Spleen (tissue), 7 donors: ENCODE measurements at regions not wholly inside any gene's neighbourhood (a gene's known extent, or its start where the extent isn't known, plus 50 kb on each side); places are given as distances from the start of the nearest gene placed in this dataset.
"Not testable (repeated sequence)": the region's sequence is repeated elsewhere in the genome, so short reads cannot be mapped to it uniquely, and the experiment has no call there.

Source experiments
- CTCF ChIP-seq, 11 experiments: fragments of 200-600 bp in 7 of 11; fragments of 450-650 bp in 4 of 11; sonication (generic) in 4 of 11; IDR thresholded peaks in 8 of 11; conservative IDR thresholded peaks in 3 of 11; 1 replicate in 7 of 11; 2 replicates in 4 of 11; pipeline versions ENCODE4 v1.4.0 to v1.8.0; 2016 to 2021; ENCODE audit warnings: antibody characterized with exemption in 11 of 11, inconsistent platforms in 4 of 11, mild to moderate bottlenecking in 1 of 11
- POLR2AphosphoS5 ChIP-seq, 3 donors: sonication (generic); formaldehyde crosslinking; IDR thresholded peaks; one replicate each; pipeline ENCODE4 v1.5.1; 2017; ENCODE audit warnings: antibody characterized with exemption in 3 of 3
- donor health status: DM: no; HTN: no; CAD: no; lungs with moderate emphysema.
- donor health status: DM: no; HTN: no; CAD: no.
- donor health status: DM: no; HTN: no; CAD: no.

DNA sequence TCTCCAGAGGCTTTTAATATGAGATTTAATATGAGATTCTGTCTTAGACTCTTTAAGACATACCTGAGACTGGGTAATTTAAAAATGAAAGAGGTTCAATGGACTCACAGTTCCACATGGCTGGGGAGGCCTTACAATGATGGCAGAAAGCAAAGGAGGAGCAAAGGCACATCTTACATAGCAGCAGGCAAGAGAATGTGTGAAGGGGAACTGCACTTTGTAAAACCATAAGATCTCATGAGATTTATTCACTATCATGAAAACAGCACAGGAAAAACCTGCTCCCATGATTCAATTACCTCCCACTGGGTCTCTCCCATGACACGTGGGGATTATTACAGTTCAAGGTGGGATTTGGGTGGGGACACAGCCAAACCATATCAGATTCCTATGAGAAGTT is 79.2 kb upstream of the DTNBP1 start:
- not testable (repeated sequence) for TF ChIP-seq CTCF (IDR thresholded peaks at IDR 0.05 in 8 of 11, conservative IDR thresholded peaks at IDR 0.05 in 3 of 11); POLR2AphosphoS5 (IDR thresholded peaks at IDR 0.05)
